ENCODE measurements at regions not wholly inside any gene's neighbourhood (a gene's known extent, or its start where the extent isn't known, plus 50 kb on each side); places are given as distances from the start of the nearest gene placed in this dataset.
A peak's percentile ranks its signal among the peaks of the same experiment; 100 is the strongest.

- ChIA-PET CTCF (ENCODE audit: partially characterized antibody) (interaction anchor here (0.8 kb wide), 2 partner anchors 33 to 524 kb away, joined by 3 to 4 read pairs; no protein-coding TSS in a partner anchor), POLR2A (ENCODE audit: partially characterized antibody) (no interaction called here)
- H3K9ac ChIP-seq (replicated peaks in 1 of 4; ENCODE audit: extremely low read depth in 1 of 4, low read depth in 3 of 4, low read length in 3 of 4): no peak overlapping the region
- no peak for TF ChIP-seq BACH1 (IDR thresholded peaks at IDR 0.05; ENCODE audit: low read length)
- TF ChIP-seq MAFK (IDR thresholded peaks at IDR 0.05; ENCODE audit: low read depth, low read length): no peak
- TF ChIP-seq POU5F1 (IDR thresholded peaks at IDR 0.05; ENCODE audit: low read depth, low read length): no peak
- no peak for TF ChIP-seq BRCA1 (IDR thresholded peaks at IDR 0.05; ENCODE audit: low read depth, low read length)
- no peak for TF ChIP-seq POLR2AphosphoS5 (IDR thresholded peaks at IDR 0.05; ENCODE audit: low read depth, low read length)
- TF ChIP-seq CHD2 (IDR thresholded peaks at IDR 0.05; ENCODE audit: low read length): no peak
- no peak for TF ChIP-seq EGR1 (IDR thresholded peaks at IDR 0.05; ENCODE audit: borderline replicate concordance, low read depth, low read length)
- TF ChIP-seq CBX8 (IDR thresholded peaks at IDR 0.05; ENCODE audit: borderline replicate concordance, low read depth, low read length): no peak
- TF ChIP-seq CTBP2 (IDR thresholded peaks at IDR 0.05; ENCODE audit: borderline replicate concordance, insufficient read depth, insufficient read length, low read length): no peak
- TF ChIP-seq FOSL1 (IDR thresholded peaks at IDR 0.05; ENCODE audit: insufficient read depth, low read depth, low read length): no peak
- no peak for TF ChIP-seq MAX (IDR thresholded peaks at IDR 0.05)
- no peak overlapping the region for H2AFZ ChIP-seq (ENCODE audit: low read length)
- FAIRE-seq (no peak), DNase-seq (ENCODE audit: low read depth in 1 of 2, low spot score in 2 of 2) (no peak)
- H2BK12ac ChIP-seq (ENCODE audit: low read depth, low read length): no peak overlapping the region
- peaks cover 0 to 3% of the 10 kb centered on the region in 2 experiments; a peak in 1 of 4 replicates for H3K9me3 ChIP-seq (ENCODE audit: insufficient read depth in 2 of 2, low read depth in 1 of 2, low read length in 1 of 2)
- no peaks in the 10 kb centered on the region for H3K23me2 ChIP-seq (ENCODE audit: low read depth, low read length)
- H4K20me1 ChIP-seq (replicated peaks in 1 of 2; ENCODE audit: control insufficient read depth in 1 of 2, insufficient read depth in 2 of 2, low read length in 2 of 2): no peaks in the 10 kb centered on the region
- H3K18ac ChIP-seq (ENCODE audit: extremely low read depth, low read length): no peak overlapping the region
- no peak overlapping the region for H2BK20ac ChIP-seq (ENCODE audit: low read length)
- H3K23ac ChIP-seq (ENCODE audit: insufficient read length): no peak overlapping the region
- no peak overlapping the region for H2BK120ac ChIP-seq (replicated peaks; ENCODE audit: low read depth, low read length)
- no peaks in the 10 kb centered on the region for H3K79me2 ChIP-seq (ENCODE audit: control insufficient read depth in 1 of 2, insufficient read depth in 2 of 2, low read length in 2 of 2)
- no peaks in the 10 kb centered on the region for H3K79me1 ChIP-seq (ENCODE audit: low read depth, low read length)
- no peak overlapping the region for H4K91ac ChIP-seq (replicated peaks; ENCODE audit: insufficient read length, low read length)
- H3K56ac ChIP-seq (replicated peaks; ENCODE audit: insufficient read length, low read depth, low read length): peak overlapping the region; percentile 37
- H3K4me3 ChIP-seq (ENCODE audit: extremely low read depth in 1 of 4, insufficient read depth in 2 of 4, low read depth in 3 of 4, low read length in 4 of 4): no peak overlapping the region
- H4K5ac ChIP-seq (ENCODE audit: insufficient read length, low read depth, low read length): no peak overlapping the region
- H2AK5ac ChIP-seq (ENCODE audit: low read depth, low read length): no peak overlapping the region
- H3K27me3 ChIP-seq (replicated peaks in 1 of 4; ENCODE audit: control insufficient read depth in 3 of 4, extremely low read depth in 1 of 4, insufficient read depth in 3 of 4, low read length in 3 of 4): peaks cover 0 to 2% (median 0%) of the 10 kb centered on the region in 4 experiments; a peak in 2 of 7 replicates
- 81% methylated on average over 2 of the region's 2 CpGs; no CpG with 5 or more reads in 1 of the 2 experiments for WGBS, 2 experiments (ENCODE audit: extremely low coverage in 1 of 2, insufficient coverage in 1 of 2, insufficient read length in 1 of 2, insufficient replicate concordance in 2 of 2, low coverage in 1 of 2, low lambda C conversion rate in 2 of 2, missing lambda C conversion rate in 1 of 2)
- H2BK15ac ChIP-seq (ENCODE audit: low read length): no peak overlapping the region
- H2BK5ac ChIP-seq (ENCODE audit: low read depth, low read length): no peak overlapping the region
- H3K14ac ChIP-seq (ENCODE audit: insufficient read length): no peak overlapping the region
- H3K4ac ChIP-seq (replicated peaks; ENCODE audit: insufficient read length, low read depth, low read length): no peak overlapping the region
- no peak overlapping the region for H3K27ac ChIP-seq (ENCODE audit: low read depth, low read length)
- H3K4me2 ChIP-seq (ENCODE audit: insufficient read depth in 1 of 2, low read depth in 2 of 2, low read length in 2 of 2): no peak overlapping the region
- no peaks in the 10 kb centered on the region for H3K4me1 ChIP-seq (replicated peaks in 1 of 4; ENCODE audit: control insufficient read depth in 3 of 4, insufficient read depth in 4 of 4, low read length in 3 of 4)
- H3K36me3 ChIP-seq (ENCODE audit: control insufficient read depth in 2 of 4, insufficient read depth in 4 of 4, low read length in 3 of 4): no peaks in the 10 kb centered on the region
- no peak overlapping the region for H4K8ac ChIP-seq (ENCODE audit: extremely low read depth, insufficient read depth, low read length)
Measured at GRCh38 chr19:31880283-31880682, 465.1 kb upstream of the ZNF507 start.
